ENCODE measurements at regions not wholly inside any gene's neighbourhood (a gene's known extent, or its start where the extent isn't known, plus 50 kb on each side); places are given as distances from the start of the nearest gene placed in this dataset.
"Not testable (repeated sequence)": the region's sequence is repeated elsewhere in the genome, so short reads cannot be mapped to it uniquely, and the experiment has no call there.

GRCh38 chr4:187467224-187467623 lies 528.3 kb upstream of the ZFP42 start:
- no peak for DNase-seq

- no peak for DNase-seq
Observed at GRCh38 chr4:187469627-187470026, 525.9 kb upstream of the ZFP42 start.

GRCh38 chr4:187470061-187470460 lies 525.5 kb upstream of the ZFP42 start:
- DNase-seq: no peak

GRCh38 chr4:187474238-187474637 lies 521.3 kb upstream of the ZFP42 start:
- no peak for DNase-seq

GRCh38 chr4:187475901-187476300 lies 519.7 kb upstream of the ZFP42 start:
- DNase-seq: no peak

GRCh38 chr4:187477224-187477623 lies 518.3 kb upstream of the ZFP42 start:
- no peak for DNase-seq

- DNase-seq: no peak
Observed at GRCh38 chr4:187478292-187479140, 517.1 kb upstream of the ZFP42 start.

- DNase-seq: no peak
Observed at GRCh38 chr4:187479511-187479910, 516.1 kb upstream of the ZFP42 start.

- DNase-seq: no peak
Observed at GRCh38 chr4:187480146-187481145, 515.1 kb upstream of the ZFP42 start.

GRCh38 chr4:187484186-187484585 lies 511.4 kb upstream of the ZFP42 start:
- no peak for DNase-seq

GRCh38 chr4:187485676-187486075 lies 509.9 kb upstream of the ZFP42 start:
- DNase-seq: peak in 1 of 2 experiments; percentile 65

- DNase-seq: no peak
Observed at GRCh38 chr4:187491286-187491685, 504.3 kb upstream of the ZFP42 start.

- no peak for DNase-seq
Observed at GRCh38 chr4:187491959-187492358, 503.6 kb upstream of the ZFP42 start.

- no peak for DNase-seq
Observed at GRCh38 chr4:187493661-187494060, 501.9 kb upstream of the ZFP42 start.

- no peak for DNase-seq
Observed at GRCh38 chr4:187499956-187500355, 495.6 kb upstream of the ZFP42 start.

- no peak for DNase-seq
Observed at GRCh38 chr4:187500796-187501195, 494.8 kb upstream of the ZFP42 start.

- peak; percentile 73 to 93 for DNase-seq
Observed at GRCh38 chr4:187501731-187502130, 493.8 kb upstream of the ZFP42 start.

- DNase-seq: no peak
Observed at GRCh38 chr4:187504974-187505797, 490.4 kb upstream of the ZFP42 start.

- DNase-seq: not testable (repeated sequence)
Observed at GRCh38 chr4:187505798-187506141, 489.8 kb upstream of the ZFP42 start.

- DNase-seq: no peak
Observed at GRCh38 chr4:187516224-187516623, 479.3 kb upstream of the ZFP42 start.

GRCh38 chr4:187541666-187542065 lies 453.9 kb upstream of the ZFP42 start:
- DNase-seq: no peak

- no peak for DNase-seq
Observed at GRCh38 chr4:187544461-187545053, 451.0 kb upstream of the ZFP42 start.

Data from cerebellar nuclear complex (tissue), 1 donor.